A172 (cell line): ENCODE measurements at regions not wholly inside any gene's neighbourhood (a gene's known extent, or its start where the extent isn't known, plus 50 kb on each side); places are given as distances from the start of the nearest gene placed in this dataset.

Experiments
- DNase-seq: peaks from one replicate; pipeline ENCODE4 v3.0.0-alpha.2; 2015; ENCODE audit warnings: low spot score

DNA sequence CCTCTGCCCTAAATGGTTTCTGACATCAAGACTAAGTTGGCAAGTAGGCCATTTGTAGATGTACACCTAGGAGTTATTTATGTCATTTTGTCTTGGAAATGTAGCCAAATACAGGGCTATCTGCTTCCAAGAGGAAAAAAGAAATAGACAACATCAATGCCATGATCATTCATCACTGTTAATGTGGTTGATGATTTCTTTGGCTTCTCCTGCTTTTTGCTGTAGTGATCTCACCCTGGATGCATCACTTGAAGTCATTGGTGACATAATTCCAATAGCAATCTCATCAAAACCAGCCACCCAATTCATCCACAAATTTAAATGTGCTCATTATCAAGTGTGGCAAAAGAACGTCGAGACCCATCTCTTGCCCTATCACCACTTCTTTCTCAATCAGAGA is 222.6 kb upstream of the PPARGC1A start:
- DNase-seq = no peak

DNA sequence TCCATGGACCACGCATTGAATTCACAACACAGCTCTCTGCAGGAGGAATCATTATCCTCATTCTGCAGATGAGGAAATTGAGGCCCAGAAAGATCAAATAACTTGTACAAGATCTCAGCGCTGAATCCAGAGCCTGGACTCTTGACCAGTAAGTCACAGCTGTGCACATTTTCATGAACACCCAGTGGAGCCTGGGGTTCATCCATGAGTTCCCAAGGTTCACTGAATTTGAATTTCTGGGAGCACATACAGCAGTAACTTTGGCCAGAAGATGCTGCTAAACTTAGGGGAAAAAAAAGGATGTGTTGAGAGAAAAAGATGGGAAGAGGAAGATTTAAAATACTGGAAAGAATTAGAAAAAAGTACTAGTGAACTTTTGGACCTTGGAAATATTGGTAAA is 218.7 kb upstream of the PPARGC1A start:
- no peak for DNase-seq

DNA sequence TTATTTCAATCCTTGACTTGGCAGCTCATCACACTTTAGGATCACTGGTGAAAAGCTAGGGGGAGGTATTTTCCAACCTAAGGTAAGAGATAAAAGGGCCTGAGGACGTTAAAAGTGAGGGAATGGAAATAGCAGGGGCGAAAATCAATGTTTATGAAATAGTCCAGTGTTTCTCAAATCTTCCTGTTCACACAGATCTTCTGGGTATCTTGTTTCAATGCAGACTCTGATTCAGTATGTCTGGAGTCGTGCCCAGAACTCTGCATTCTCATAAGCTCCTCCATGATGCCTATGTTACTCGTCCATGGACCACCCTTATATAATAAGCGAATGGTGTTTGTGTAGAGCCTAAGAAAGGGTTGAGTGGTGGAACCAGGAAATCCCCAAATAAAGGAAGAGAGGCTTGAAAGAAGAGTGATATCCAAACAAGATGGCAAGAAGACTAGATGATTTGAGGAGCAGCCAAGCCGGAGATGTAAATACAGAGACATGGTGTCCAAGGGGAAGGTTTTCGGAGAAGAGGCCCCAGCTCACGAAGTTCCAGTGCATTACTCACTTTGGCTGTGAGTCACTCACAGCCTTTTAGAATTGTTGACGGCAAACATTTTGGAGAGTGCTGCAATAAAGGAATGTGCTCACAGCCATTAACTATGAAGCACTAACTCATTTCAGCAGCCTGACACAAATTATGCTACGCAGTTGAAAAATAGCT is 215.6 kb upstream of the PPARGC1A start:
- peak; percentile 66 for DNase-seq

DNA sequence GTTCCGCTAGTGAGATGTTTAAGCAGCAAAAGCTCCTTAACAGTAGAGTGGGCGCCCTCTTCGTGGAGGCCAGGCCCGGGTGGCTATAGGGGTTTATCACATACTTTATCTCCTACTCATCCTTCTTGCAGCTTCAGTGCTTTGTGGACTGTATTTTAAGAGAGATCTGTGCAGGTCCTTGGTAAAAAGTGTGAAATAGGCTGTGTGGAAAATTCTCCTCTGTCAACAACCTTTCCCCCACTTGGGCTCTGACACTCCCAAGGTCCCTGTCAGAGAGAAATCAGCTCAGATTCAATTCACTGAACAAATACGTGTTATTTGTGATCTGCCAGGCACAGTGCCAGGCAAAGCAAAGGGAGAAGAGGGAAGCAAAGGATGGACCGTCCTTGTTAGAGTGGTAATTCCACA is 214.3 kb upstream of the PPARGC1A start:
- DNase-seq = no peak

DNA sequence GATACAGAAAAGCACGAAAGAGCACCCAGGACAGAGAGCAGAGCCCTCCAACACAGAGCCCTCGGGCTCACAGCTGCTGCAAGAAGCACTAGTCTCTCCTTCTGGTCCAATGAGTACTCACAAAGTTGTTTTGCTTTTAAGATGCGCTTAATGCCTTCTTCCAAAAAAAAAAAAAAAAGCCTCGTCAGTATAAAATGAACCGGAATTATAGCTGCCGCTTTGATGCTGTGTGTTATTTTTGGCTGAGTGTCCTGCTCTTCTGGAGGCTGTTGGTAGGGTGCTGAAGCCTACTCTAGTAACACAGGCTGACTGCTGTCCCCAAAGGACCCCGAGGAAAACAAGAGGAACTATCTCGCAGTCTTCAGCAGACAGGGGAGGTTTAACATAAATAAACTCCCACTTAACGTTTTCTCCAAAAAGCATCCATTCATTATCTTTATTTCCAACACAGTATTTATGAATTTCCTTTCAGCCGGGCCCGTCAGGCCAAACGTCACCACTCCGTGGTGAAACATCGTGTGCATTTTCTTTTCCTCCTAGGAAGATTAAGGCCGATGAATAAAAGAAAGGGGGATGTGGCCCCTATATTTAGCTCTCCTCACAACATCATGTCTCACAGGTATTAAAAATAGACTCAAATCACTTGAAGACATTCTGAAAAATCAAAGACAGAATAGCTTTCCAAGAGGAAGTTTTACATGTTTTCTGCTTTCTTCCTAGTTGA is 213.7 kb upstream of the PPARGC1A start:
- DNase-seq = no peak

GRCh38 chr4:24102621-24103020 is 212.8 kb upstream of the PPARGC1A start:
- no peak for DNase-seq

- no peak for DNase-seq
These were observed 206.8 kb upstream of the PPARGC1A start for GRCh38 chr4:24096603-24097002.

DNA sequence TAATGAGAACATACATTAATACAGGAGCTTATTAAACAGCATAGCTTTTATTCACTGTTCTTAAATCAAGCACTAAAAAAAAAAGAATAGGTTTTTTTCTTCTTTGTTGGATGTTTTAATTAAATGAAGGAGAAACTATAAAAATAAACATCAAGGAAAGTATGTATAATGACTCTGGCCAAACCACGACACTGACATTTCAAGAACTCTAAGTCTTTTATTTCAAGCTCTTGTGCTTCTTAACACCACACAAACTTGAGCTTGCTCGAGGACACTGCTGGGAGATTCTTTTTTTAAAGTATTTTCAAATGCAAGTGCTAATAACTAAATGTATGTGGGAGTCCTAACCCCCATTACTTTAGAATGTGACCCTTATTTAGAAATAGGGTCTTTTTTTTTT is 204.9 kb upstream of the PPARGC1A start:
- no peak for DNase-seq

DNA sequence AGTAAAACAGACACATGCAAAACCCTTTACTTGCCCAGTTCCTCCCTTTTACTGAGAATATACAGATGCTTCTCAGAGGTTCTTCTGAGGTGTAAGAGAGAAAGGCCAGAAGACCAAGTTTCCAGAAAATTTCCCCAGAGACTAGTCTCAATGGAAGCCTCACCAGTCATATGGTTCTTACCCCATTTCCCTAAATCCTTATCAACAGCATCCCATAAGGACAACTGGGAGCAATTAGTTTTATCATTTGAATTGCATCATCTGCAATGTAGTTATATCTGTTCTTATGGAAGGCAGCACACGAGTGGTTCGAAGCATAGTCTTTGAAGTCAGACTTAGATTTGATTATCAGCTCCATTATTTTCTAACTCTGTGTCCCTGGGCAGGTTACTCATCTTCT is 203.6 kb upstream of the PPARGC1A start:
- DNase-seq = no peak

DNA sequence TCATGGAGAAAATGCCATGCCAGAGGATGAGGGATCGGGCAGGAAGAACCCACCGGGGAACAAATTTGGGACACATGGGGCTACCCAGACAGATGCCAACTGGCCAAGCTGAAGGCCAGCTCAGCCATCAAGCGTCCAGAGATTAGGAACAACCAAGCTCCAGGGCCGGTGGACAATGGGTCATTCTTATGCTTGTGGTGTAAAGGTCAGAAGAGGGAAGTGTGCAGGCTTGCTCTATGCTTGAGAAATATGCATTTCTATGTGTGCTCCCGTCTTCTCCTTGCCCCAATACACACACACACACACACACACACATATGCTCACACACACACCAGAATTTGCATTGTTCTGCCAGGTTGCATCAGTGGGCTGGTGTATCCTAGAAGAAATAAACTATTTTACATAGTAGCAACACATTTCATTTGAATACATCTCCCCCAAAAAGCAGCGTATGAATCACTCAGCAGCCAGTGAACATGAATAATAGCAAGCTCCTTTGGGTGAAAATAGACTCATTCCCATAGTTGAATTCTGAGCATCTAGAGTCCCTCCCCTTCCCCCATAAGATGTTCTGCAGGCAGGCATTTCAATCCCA is 201.9 kb upstream of the PPARGC1A start:
- no peak for DNase-seq

DNA sequence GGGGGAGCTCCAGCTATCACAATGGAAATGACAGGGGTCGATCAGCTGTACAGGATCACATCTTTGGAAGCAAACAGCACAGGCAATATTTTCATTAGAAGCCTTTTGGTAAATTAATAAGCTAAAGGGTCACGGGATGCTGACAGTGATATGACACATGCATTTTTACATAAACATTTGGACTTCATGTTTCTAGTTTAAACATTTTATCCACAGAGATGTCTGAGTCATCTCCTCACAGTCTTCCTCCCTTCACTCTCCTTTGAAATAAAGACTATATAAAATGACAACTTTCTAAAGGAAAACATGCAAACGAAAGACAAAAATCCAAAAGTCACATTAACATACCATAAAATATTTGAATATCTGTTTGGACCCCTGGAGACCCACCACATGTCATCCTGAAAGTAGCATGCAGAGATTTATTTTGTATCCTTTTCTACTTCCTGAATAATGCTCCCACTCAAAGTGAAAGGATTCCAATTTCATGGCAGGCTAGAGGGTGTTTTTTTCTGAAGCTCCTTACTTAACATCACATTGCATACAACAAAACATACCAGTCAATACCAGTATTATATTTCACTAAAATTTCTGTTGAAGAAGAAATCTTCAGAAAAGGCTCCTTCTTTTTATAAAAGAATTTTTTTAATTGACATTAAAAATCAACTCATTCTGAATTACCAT is 200.1 kb upstream of the PPARGC1A start:
- peak; percentile 17 for DNase-seq

GRCh38 chr4:24080871-24081270 is 191.0 kb upstream of the PPARGC1A start:
- no peak for DNase-seq

GRCh38 chr4:24078347-24078962 is 188.6 kb upstream of the PPARGC1A start:
- DNase-seq = no peak

- DNase-seq = no peak
These were observed 187.0 kb upstream of the PPARGC1A start for GRCh38 chr4:24076811-24077210.

DNA sequence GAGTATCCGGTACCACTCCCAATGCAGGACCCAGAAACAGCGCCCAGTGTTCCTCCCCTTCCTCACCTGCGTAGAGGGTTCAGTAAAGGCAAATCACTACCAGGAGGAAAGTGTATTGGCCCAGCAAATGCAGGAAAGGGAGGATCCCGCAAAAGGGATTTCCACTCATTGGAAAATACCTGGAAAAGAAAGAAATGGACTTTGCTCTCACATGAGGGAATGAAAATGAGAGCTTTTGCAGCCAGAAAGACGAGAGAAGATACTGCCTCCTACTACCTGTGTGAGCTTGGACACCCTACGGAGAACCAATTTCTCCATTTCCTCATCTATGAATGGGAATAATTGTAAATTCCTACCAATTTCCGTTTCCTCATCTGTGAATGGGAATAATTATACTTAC is 184.1 kb upstream of the PPARGC1A start:
- DNase-seq = no peak

GRCh38 chr4:24071612-24072372 is 181.9 kb upstream of the PPARGC1A start:
- DNase-seq = no peak

GRCh38 chr4:24070117-24070516 is 180.3 kb upstream of the PPARGC1A start:
- DNase-seq = peak; percentile 90

DNA sequence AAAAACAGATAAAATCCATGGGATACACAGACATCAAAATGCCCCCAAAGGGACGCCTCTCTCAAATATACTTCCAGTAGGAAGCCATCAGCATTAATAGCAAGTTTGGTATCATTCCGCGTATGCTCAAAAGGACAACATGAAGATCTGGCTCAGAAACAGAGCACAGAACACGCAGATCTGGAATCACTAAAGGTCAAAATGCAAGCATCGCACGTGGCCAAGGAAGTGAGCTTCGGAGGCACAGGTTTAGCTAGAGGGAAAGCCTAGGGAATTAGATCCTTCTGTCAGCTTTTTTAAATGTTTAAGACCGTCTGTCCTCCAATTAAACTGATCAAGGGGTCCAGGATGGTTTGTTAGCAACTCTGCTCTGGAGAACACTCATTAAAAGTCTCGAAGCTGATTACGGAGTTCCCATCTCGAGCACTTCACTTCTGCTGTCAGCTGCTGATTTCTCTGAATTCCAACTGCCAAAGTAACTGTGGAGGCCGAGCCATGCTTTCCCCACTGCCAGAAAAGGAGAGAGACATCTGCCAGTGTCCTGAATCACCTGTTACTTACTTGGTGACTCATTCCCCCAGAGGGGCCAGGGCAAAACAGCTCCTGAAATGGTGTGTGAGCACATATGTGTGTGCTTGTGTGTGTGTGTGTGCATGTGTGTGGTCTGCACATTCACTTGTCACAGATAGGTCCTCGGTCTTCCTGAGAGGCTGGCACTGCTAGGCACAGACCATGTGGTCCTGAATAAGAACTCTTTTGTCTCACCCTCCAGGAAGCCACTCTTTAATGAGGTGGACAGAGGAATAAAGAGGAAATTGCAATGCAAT is 177.7 kb upstream of the PPARGC1A start:
- peak; percentile 61 for DNase-seq

GRCh38 chr4:24065974-24066373 is 176.1 kb upstream of the PPARGC1A start:
- DNase-seq = no peak

- DNase-seq = no peak
These were observed 173.9 kb upstream of the PPARGC1A start for GRCh38 chr4:24063731-24064130.
